HG03196 (cell line): ENCODE measurements at regions not wholly inside any gene's neighbourhood (a gene's known extent, or its start where the extent isn't known, plus 50 kb on each side); places are given as distances from the start of the nearest gene placed in this dataset.

Experiments
- ATAC-seq: cut with Tn5 transposase; IDR thresholded peaks from one replicate; pipeline ENCODE4 v1.9.1; 2021; ENCODE audit not compliant: unreplicated experiment

- ATAC-seq = no peak
Measured at GRCh38 chr20:54356801-54357200, 118.6 kb upstream of the DOK5 start.

GRCh38 chr20:54361475-54361874, 113.9 kb upstream of the DOK5 start:
- ATAC-seq = no peak

- no peak for ATAC-seq
Measured at GRCh38 chr20:54362283-54362682, 113.1 kb upstream of the DOK5 start.

- ATAC-seq = no peak
Measured at GRCh38 chr20:54364365-54364764, 111.0 kb upstream of the DOK5 start.

- no peak for ATAC-seq
Measured at GRCh38 chr20:54364919-54365318, 110.5 kb upstream of the DOK5 start.

- ATAC-seq = no peak
Measured at GRCh38 chr20:54366669-54367344, 108.6 kb upstream of the DOK5 start.

- ATAC-seq = no peak
Measured at GRCh38 chr20:54368570-54368969, 106.8 kb upstream of the DOK5 start.

GRCh38 chr20:54372313-54372712, 103.1 kb upstream of the DOK5 start:
- ATAC-seq = no peak

GRCh38 chr20:54377992-54378773, 97.2 kb upstream of the DOK5 start:
- ATAC-seq = no peak

GRCh38 chr20:54379893-54380584, 95.4 kb upstream of the DOK5 start:
- no peak for ATAC-seq

- no peak for ATAC-seq
Measured at GRCh38 chr20:54382419-54382818, 93.0 kb upstream of the DOK5 start.

- ATAC-seq = no peak
Measured at GRCh38 chr20:54385746-54386145, 89.6 kb upstream of the DOK5 start.

- ATAC-seq = no peak
Measured at GRCh38 chr20:54389596-54390280, 85.7 kb upstream of the DOK5 start.

- no peak for ATAC-seq
Measured at GRCh38 chr20:54397292-54398140, 77.9 kb upstream of the DOK5 start.

- no peak for ATAC-seq
Measured at GRCh38 chr20:54398814-54399213, 76.6 kb upstream of the DOK5 start.

- no peak for ATAC-seq
Measured at GRCh38 chr20:54405540-54405939, 69.9 kb upstream of the DOK5 start.

- ATAC-seq = no peak
Measured at GRCh38 chr20:54407459-54407858, 67.9 kb upstream of the DOK5 start.

- ATAC-seq = no peak
Measured at GRCh38 chr20:54415967-54416366, 59.4 kb upstream of the DOK5 start.

- no peak for ATAC-seq
Measured at GRCh38 chr20:54416770-54417169, 58.6 kb upstream of the DOK5 start.

- ATAC-seq = no peak
Measured at GRCh38 chr20:54419531-54419930, 55.9 kb upstream of the DOK5 start.
